Tibial nerve (tissue), 4 donors: ENCODE measurements at regions not wholly inside any gene's neighbourhood (a gene's known extent, or its start where the extent isn't known, plus 50 kb on each side); places are given as distances from the start of the nearest gene placed in this dataset.

Experiments
- DNase-seq, 2 donors: peaks; one replicate each; pipeline ENCODE4 v3.0.0-alpha.2; 2019; ENCODE audit warnings: low spot score in 2 of 2
- H3K27ac ChIP-seq, 4 donors: fragments of 200-600 bp; sonication (generic) in 3 of 4; one replicate each; pipeline ENCODE4 v1.5.1; 2017 to 2019; ENCODE audit warnings: mild to moderate bottlenecking in 1 of 4
- H3K27me3 ChIP-seq, 2 donors: fragments of 200-600 bp; sonication (generic) in 1 of 2; one replicate each; pipeline versions ENCODE4 v1.5.1 to v1.6.0; 2017 to 2019
- H3K36me3 ChIP-seq, 3 donors: fragments of 200-600 bp; sonication (generic); one replicate each; pipeline ENCODE4 v1.5.1; 2018 to 2019
- H3K4me1 ChIP-seq, 4 donors: fragments of 200-600 bp; sonication (generic) in 3 of 4; one replicate each; pipeline ENCODE4 v1.5.1; 2017 to 2019
- H3K4me3 ChIP-seq, 4 donors: fragments of 200-600 bp; sonication (generic) in 3 of 4; one replicate each; pipeline ENCODE4 v1.5.1; 2017 to 2019; ENCODE audit warnings: mild to moderate bottlenecking in 1 of 4, moderate library complexity in 1 of 4
- H3K9me3 ChIP-seq, 4 donors: fragments of 200-600 bp; sonication (generic) in 3 of 4; one replicate each; pipeline ENCODE4 v1.5.1; 2017 to 2019
- EP300 ChIP-seq, 2 donors: sonication (generic); formaldehyde crosslinking; IDR thresholded peaks; one replicate each; pipeline ENCODE4 v1.6.1; 2017; ENCODE audit warnings: antibody characterized with exemption in 2 of 2, mild to moderate bottlenecking in 1 of 2
- POLR2A ChIP-seq, 2 donors: fragments of 450-650 bp; IDR thresholded peaks; one replicate each; pipeline ENCODE4 v1.6.1; 2017; ENCODE audit warnings: antibody characterized with exemption in 2 of 2, mild to moderate bottlenecking in 2 of 2, moderate library complexity in 2 of 2
- WGBS, 2 donors: methylation state at CpG; one replicate each; pipeline ENCODE4 v1.1.5; 2018; 5-methylcytosine and 5-hydroxymethylcytosine counted together
- TF ChIP-seq, protein P1 (sequence below), 5 experiments: fragments of 200-600 bp in 3 of 5; fragments of 450-650 bp in 2 of 5; sonication (generic) in 3 of 5; IDR thresholded peaks; one replicate each; pipeline ENCODE4 v1.5.1; 2016 to 2019; ENCODE audit warnings: antibody characterized with exemption in 5 of 5, mild to moderate bottlenecking in 3 of 5, moderate library complexity in 2 of 5

GRCh38 chr20:19074356-19074755, 138.1 kb upstream of the SLC24A3 start:
- Histone ChIP-seq H3K27ac (no peak overlapping the region), H3K4me3 (no peak overlapping the region), H3K4me1 (no peaks in the 10 kb centered on the region), H3K27me3 (no peaks in the 10 kb centered on the region), H3K9me3 (no peaks in the 10 kb centered on the region), H3K36me3 (no peaks in the 10 kb centered on the region)
- TF ChIP-seq POLR2A (IDR thresholded peaks at IDR 0.05) (no peak), EP300 (IDR thresholded peaks at IDR 0.05) (no peak)
- TF ChIP-seq, protein P1, sequence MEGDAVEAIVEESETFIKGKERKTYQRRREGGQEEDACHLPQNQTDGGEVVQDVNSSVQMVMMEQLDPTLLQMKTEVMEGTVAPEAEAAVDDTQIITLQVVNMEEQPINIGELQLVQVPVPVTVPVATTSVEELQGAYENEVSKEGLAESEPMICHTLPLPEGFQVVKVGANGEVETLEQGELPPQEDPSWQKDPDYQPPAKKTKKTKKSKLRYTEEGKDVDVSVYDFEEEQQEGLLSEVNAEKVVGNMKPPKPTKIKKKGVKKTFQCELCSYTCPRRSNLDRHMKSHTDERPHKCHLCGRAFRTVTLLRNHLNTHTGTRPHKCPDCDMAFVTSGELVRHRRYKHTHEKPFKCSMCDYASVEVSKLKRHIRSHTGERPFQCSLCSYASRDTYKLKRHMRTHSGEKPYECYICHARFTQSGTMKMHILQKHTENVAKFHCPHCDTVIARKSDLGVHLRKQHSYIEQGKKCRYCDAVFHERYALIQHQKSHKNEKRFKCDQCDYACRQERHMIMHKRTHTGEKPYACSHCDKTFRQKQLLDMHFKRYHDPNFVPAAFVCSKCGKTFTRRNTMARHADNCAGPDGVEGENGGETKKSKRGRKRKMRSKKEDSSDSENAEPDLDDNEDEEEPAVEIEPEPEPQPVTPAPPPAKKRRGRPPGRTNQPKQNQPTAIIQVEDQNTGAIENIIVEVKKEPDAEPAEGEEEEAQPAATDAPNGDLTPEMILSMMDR (IDR thresholded peaks at IDR 0.05), result no peak
- no peak for DNase-seq
- 33 to 48% methylated on average over 1 of the region's 1 CpG for WGBS, 2 donors

- TF ChIP-seq POLR2A (IDR thresholded peaks at IDR 0.05) (no peak), EP300 (IDR thresholded peaks at IDR 0.05) (no peak)
- TF ChIP-seq, protein P1 (IDR thresholded peaks at IDR 0.05), result no peak
- Histone ChIP-seq H3K9me3 (no peaks in the 10 kb centered on the region), H3K27ac (no peak overlapping the region), H3K27me3 (no peaks in the 10 kb centered on the region), H3K4me3 (no peak overlapping the region), H3K36me3 (no peaks in the 10 kb centered on the region), H3K4me1 (no peaks in the 10 kb centered on the region)
- DNase-seq, result no peak
- 58 to 60% methylated on average over 7 to 8 of the region's 8 CpGs for WGBS, 2 donors
Observed at GRCh38 chr20:19074828-19075516, 137.5 kb upstream of the SLC24A3 start.

- Histone ChIP-seq H3K27ac (no peak overlapping the region), H3K36me3 (no peaks in the 10 kb centered on the region), H3K4me3 (no peak overlapping the region), H3K9me3 (no peaks in the 10 kb centered on the region), H3K4me1 (no peaks in the 10 kb centered on the region), H3K27me3 (no peaks in the 10 kb centered on the region)
- 75 to 76% methylated on average over 5 of the region's 5 CpGs for WGBS, 2 donors
- DNase-seq, result no peak
- TF ChIP-seq, protein P1 (IDR thresholded peaks at IDR 0.05), result no peak
- TF ChIP-seq POLR2A (IDR thresholded peaks at IDR 0.05) (no peak), EP300 (IDR thresholded peaks at IDR 0.05) (no peak)
Observed at GRCh38 chr20:19077370-19078220, 134.8 kb upstream of the SLC24A3 start.

DNA sequence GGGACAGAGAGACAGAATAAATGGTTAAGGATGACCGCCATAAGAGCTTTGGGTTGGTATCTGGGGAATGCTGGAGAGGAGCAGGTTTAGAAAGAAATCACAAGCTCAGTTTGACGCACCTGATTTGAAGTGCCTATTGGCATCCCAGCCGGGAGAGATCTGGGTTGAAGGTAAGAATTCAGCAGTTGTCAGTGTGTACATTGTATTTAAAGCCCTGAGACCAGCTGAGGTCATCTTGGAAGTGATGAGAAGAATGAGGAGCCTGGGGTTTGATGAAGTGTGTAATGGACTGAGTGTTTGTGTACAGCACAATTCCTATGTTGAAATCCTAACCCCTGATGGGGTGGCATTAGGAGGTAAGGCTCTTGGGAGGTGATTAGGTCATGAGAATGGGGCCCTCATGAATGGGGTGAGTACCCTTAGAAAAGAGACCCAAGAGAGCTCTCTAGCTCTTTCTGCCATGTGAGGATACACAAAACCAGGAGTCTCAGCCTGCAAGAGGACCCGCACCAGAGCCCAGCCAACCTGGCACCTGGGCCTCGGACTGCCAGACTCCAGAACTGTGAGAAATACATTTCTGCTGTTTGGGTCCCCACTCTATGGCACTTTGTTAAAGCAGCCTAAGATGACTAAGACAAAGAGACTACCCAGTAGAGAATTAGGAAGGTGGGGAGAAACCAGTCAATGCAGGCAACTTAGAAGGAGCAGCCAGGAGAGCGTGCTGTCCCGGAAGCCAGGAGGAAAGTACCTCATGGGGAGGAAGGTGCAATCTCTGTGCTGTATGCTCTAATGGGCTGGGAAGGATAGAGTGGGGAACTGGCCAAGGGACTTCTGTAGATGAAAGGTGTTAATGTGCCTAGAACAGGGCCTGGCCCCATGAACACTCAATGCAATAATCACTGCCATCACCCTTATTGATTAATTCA, 133.7 kb upstream of the SLC24A3 start:
- TF ChIP-seq EP300 (IDR thresholded peaks at IDR 0.05) (no peak), POLR2A (IDR thresholded peaks at IDR 0.05) (no peak)
- TF ChIP-seq, protein P1 (IDR thresholded peaks at IDR 0.05), result no peak
- no peak overlapping the region for H3K27ac ChIP-seq
- no peak for DNase-seq

More for the DNA sequence above, 133.7 kb upstream of the SLC24A3 start:
- Histone ChIP-seq H3K36me3 (no peaks in the 10 kb centered on the region), H3K27me3 (no peaks in the 10 kb centered on the region), H3K4me3 (no peak overlapping the region), H3K4me1 (no peaks in the 10 kb centered on the region), H3K9me3 (no peaks in the 10 kb centered on the region)
- WGBS, 2 donors, result 91 to 95% methylated on average over 7 of the region's 7 CpGs
